HK-2 (cell line): ENCODE measurements at regions not wholly inside any gene's neighbourhood (a gene's known extent, or its start where the extent isn't known, plus 50 kb on each side); places are given as distances from the start of the nearest gene placed in this dataset.
"Not testable (repeated sequence)": the region's sequence is repeated elsewhere in the genome, so short reads cannot be mapped to it uniquely, and the experiment has no call there.

ENCODE experiments used
- DNase-seq: peaks from one replicate; pipeline ENCODE4 v3.0.0-alpha.2; 2018; ENCODE audit not compliant: unreplicated experiment

DNA sequence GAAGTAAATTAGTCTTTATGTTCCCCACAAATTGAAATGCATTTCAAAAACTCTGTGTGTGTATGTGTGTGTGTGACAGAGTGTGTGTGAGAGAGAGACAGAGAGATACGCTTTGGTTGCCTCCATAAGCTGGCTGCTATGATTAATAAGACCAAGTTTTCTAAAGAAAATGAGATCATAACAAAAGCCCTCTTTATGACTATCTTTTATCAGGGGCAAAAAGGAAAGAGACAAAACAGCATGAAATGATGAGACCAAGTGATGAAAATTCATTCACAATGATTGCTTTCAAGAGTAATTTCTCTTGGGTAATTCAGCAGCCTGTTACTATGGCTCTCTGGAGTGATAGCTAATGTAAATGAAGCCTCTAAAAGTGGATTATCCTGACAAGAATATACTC, 277.6 kb upstream of the PLEKHG7 start:
- no peak for DNase-seq

DNA sequence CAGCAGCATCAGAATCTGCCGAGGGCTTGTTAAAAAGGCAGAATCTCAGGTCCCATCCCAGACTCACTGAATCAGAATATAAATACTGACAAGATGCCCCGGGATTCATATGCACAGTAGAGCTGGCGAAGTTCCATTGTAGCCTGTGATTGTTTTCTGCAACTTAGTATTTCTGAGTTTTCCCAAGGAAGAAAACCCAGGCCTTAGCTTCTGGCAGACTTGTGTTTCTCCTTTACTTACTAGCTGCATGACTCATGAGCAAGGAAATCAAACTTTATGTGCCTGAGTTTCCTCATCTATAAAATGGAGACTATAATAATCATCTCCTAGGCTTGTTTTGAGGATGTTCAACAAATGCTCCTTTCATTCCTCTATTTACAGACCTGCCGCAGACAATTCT, 278.5 kb upstream of the PLEKHG7 start:
- no peak for DNase-seq

DNA sequence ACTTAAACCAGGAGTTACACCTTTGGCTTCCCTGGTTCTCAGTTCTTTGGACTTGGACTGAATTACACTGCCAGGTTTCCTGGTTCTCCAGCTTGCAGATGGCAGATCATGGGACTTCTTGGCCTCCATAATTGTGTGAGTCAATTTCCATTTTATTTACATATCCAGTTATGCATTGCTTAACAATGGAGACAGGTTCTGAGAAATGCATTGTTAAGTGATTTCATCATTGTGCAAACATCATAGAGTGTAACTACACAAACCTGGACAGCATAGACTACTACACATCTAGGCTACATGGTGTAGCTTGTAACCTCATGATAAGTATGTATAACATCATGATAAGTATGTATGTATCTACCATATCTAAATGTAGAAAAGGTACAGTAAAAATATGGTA, 276.1 kb upstream of the BTG1 start:
- no peak for DNase-seq

GRCh38 chr12:92421042-92421441, 275.4 kb upstream of the BTG1 start:
- no peak for DNase-seq

DNA sequence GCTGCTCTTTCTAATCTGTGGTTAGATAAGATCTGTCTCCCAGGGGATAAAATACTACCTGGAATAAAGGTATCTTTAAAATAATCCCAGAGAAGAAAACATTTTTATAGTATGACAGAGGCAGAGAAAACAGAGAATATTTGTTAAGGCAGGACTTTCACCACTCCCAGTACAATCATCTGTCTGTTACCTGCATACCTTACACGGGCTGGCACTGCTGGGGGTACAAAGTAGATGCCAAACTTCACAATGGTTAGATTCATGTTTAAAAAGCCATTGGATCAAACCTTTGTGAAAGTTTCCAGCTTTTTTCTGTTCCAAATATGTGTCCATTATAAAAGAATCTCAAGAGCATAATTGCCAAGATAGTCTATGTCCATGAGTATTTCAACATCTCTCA, 273.6 kb upstream of the BTG1 start:
- DNase-seq = no peak

GRCh38 chr12:92418381-92418780, 272.7 kb upstream of the BTG1 start:
- no peak for DNase-seq

GRCh38 chr12:92417373-92417772, 271.7 kb upstream of the BTG1 start:
- DNase-seq = no peak

- DNase-seq = no peak
Measured at GRCh38 chr12:92416385-92416812, 270.8 kb upstream of the BTG1 start.

GRCh38 chr12:92414170-92415070, 268.8 kb upstream of the BTG1 start:
- no peak for DNase-seq

DNA sequence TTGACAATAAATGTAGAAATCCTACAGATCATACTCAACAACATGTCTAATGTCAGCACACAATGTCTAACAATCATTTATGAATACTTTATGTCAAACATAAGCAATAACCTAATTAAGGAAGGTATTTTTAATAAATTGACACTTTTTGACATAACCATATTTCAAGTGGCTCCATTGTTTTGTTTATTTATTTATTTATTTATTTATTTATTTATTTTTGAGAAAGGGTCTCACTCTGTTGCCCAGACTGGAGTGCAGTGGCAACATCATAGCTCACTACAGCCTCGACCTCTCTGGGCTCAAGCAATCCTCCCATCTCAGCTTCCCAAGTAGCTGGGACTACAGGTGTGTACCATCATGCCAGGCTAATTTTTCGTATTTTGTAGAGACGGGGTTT, 267.6 kb upstream of the BTG1 start:
- no peak for DNase-seq

- DNase-seq = no peak
Measured at GRCh38 chr12:92412856-92413255, 267.2 kb upstream of the BTG1 start.

GRCh38 chr12:92411687-92412086, 266.0 kb upstream of the BTG1 start:
- DNase-seq = no peak

GRCh38 chr12:92408072-92408900, 262.6 kb upstream of the BTG1 start:
- DNase-seq = peak; percentile 15

DNA sequence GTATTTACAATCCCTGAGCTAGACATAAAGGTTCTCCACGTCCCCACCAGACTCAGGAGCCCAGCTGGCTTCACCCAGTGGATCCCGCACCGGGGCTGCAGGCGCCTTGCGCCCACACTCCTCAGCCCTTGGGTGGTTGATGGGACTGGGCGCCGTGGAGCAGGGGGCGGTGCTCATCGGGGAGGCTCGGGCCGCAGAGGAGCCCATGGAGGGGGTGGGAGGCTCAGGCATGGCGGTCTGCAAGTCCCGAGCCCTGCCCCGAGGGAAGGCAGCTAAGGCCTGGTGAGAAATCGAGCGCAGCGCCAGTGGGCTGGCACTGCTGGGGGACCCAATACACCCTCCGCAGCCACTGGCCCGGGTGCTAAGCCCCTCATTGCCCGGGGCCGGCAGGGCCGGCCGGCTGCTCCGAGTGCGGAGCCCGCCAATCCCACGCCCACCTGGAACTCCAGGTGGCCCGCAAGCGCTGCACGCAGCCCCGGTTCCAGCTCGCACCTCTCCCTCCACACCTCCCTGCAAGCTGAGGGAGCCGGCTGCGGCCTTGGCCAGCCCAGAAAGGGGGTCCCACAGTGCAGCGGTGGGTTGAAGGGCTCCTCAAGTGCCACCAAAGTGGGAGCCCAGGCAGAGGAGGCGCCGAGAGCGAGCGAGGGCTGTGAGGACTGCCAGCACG, 260.9 kb upstream of the BTG1 start:
- DNase-seq = not testable (repeated sequence)

DNA sequence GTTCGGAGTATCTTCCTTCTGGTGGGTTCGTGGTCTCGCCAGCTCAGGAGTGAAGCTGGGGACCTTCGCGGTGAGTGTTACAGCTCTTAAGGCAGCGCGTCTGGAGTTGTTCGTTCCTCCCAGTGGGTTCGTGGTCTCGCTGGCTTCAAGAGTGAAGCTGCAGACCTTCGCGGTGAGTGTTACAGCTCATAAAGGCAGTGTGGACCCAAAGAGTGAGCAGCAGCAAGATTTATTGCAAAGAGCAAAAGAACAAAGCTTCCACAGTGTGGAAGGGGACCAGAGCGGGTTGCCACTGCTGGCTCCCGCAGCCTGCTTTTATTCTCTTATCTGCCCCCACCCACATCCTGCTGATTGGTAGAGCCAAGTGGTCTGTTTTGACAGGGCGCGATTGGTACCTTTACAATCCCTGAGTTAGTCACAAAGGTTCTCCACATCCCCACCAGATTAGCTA, 260.2 kb upstream of the BTG1 start:
- DNase-seq = not testable (repeated sequence)

GRCh38 chr12:92404921-92405320, 259.3 kb upstream of the BTG1 start:
- no peak for DNase-seq

DNA sequence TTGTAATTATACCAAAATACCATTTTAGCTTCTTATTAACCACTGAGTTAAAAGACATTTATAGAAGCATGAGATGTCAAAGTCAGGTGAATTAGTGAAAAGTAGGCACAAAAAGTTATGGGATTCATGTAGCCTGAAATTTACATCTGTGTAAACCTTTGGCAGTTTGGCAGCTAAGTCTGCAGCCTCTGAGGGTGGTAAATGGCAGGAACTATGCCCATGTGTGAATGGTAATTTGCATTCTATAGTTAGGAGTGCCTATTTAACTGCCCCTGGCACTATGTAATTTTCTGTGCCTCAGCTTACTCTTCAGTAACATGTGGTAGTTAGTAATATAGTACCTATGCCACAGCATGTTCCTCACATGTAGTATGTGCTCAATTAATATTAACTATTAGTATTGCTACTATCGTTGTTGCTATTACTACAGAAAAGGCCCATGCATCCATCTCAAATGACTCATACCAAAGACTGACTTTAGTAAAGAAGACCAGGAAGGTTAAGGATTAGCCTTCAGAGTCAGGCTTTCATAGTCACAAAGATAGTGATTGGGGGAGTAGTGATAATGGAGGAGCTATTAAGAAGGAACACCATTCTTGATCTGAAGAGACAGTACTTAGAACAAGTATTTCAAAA, 258.7 kb upstream of the BTG1 start:
- DNase-seq = no peak

DNA sequence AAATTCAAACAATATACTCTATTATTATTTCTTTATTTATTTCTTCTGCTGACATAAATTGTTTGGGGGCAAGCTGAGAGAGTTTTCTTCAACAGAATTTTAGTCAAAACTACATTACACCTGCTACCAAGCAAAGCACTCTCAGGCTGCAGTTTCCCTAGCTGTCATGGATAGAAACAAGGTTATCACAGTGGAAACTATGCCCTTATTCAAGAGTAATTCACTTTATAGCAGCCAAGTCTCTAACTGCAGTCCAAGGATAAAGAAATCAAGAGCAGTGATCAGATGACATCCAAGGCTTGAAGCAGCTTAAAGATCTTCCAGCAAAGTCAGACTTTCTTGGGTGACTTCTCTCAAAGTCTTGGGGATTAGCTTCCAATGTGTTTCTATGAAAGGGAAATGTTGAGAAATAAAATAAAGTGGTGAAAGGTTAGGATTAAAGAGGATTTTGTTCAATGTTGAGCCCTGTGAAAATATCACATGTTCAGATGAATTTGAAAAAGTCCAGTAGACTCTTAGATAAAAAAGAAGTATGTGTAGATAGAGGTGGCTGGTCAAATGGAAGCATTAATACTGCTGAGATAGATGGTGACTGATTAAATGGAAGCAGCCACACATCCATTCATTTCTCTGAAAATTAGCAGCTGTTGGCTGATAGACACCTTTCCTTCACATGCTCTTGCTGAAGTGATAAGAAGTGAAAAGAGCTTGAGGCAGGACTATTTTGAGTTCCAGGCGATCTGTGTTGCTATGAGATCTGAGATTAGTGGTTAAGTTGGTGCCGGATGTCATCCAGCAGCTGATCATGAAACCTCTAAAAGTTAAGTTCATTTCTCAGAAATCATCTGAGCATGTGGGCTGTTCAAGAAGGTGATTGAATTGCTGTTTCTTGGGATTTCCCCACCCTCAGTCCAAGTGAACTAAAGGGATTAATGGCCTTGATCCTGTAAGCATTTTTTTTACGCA, 257.8 kb upstream of the BTG1 start:
- no peak for DNase-seq

DNA sequence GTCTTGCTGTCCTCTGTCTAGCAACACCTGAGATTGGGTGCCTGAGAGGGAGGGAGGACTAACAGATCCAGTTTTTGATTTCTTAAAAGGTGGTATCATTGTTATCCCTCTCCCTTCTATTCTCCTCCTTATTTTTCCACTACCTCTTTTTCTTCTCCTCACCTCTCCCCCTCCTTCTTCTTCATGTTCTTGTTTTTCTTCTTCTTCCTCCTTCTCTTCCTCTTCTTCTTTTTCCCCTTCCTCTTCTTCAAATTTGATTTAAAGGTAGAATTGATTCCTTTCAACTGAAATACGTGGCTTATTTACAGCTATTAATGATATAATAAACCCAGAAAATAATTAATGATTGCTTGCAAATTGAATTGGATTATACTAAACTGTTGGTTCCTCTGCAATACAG, 256.8 kb upstream of the BTG1 start:
- no peak for DNase-seq

GRCh38 chr12:92400006-92400405, 254.4 kb upstream of the BTG1 start:
- no peak for DNase-seq
